ENCODE measurements at regions not wholly inside any gene's neighbourhood (a gene's known extent, or its start where the extent isn't known, plus 50 kb on each side); places are given as distances from the start of the nearest gene placed in this dataset.

- TF ChIP-seq POLR2A (IDR thresholded peaks at IDR 0.05; ENCODE audit: low read depth) (no peak), CTCF (IDR thresholded peaks at IDR 0.05) (no peak), POLR2AphosphoS5 (IDR thresholded peaks at IDR 0.05) (no peak)
Measured at GRCh38 chr4:181964731-181965130, 278.5 kb upstream of the TENM3 start.

All from esophagus muscularis mucosa (tissue), 3 donors.